DMS 273 treated with DMSO at 0.1 percent for 48 hours (cell line): ENCODE measurements at regions not wholly inside any gene's neighbourhood (a gene's known extent, or its start where the extent isn't known, plus 50 kb on each side); places are given as distances from the start of the nearest gene placed in this dataset.
"Not testable (repeated sequence)": the region's sequence is repeated elsewhere in the genome, so short reads cannot be mapped to it uniquely, and the experiment has no call there.

Experiments
- DNase-seq: peaks from one replicate; lab custom pipeline; 2025; lab: John Stamatoyannopoulos, UW

- no peak for DNase-seq
These were observed 96.5 kb downstream of the ING1 start for GRCh38 chr13:110809871-110810486.

GRCh38 chr13:110811008-110811720, 97.7 kb downstream of the ING1 start:
- no peak for DNase-seq

DNA sequence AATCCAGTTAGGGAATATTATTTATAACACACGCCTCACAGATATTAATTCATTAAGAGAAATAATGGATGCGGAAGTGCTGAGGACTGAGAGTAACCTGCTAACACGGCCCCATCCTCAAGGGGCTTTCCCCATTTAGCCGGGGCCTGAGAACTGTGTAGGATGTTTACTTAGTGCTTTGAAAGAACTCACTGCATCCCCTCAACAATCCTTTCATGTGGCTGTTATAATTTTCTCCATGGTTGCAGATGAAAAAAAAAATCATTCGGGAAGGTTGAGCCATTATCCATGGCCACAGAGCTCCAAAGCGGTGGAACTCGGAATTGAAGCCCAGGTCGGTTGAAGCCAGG, 98.2 kb downstream of the ING1 start:
- no peak for DNase-seq

GRCh38 chr13:110812121-110812868, 98.8 kb downstream of the ING1 start:
- no peak for DNase-seq

DNA sequence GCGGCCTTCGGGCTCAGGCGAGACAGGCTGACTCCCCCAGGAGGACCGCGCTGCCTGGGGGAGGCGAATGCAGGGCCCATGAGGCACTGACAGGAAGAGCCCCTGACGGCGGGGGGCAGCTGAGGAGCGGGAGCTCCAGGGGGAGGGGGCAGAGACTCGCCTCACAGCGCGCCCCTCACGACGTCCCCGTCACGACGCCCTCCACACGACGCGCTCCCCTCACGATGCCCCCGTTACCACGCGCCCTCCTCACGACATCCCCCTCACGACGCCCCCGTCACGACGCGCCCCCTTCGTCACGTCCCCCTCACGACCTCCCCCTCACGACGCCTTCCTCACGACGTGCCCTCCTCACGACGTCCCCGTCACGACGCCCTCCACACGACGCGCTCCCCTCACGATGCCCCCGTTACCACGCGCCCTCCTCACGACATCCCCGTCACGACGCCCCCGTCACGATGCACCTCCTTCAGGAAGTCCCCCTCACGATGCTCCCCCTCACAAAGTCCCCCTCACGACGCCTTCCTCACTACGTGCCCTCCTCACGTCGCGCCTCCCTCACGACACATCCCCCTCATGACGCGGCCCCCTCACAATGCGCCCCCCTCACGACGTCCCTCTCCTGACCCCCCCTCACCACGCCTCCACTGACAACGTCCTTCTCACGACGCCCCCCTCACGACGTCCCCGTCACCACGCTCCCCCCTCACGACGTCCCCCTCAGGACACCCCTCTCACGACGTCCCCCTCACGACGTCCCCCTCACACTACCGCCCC, 99.6 kb downstream of the ING1 start:
- no peak for DNase-seq

GRCh38 chr13:110813646-110814624, 100.4 kb downstream of the ING1 start:
- no peak for DNase-seq

DNA sequence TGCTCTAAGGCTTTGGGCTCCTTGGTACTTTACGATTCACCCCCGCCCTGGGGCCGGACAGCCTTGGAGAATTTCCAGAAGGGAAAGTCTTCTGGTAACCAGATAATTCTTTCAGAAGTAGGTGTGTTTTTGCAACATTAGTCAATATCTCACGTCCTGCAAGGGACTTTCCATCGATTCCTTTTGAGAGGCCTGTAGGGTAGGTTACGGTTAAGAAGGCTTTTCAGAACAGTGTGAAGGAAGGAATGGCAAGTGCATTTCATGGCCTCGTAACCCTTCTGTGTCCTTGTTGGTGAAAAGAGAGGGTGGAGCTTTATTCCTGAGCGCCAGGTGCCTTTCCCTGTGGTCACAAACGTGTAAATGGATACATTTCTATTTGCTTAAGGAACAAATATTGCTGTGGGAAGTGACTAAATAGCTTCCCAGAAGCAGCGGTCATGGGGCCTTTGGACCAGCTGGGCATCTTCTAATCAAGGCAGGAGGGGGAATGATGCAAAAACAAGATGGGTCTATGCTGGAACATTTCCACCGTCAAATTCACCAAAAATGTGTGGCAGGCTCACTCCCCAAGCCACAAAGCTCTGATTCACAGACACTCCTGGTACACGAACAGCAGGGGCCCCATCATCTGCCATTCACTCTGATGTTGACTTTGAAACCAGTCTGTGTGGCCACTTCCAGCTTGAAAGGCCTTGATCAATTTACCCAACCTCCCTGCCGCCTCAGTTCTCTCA, 99.2 kb downstream of the ANKRD10 start:
- DNase-seq = no peak

DNA sequence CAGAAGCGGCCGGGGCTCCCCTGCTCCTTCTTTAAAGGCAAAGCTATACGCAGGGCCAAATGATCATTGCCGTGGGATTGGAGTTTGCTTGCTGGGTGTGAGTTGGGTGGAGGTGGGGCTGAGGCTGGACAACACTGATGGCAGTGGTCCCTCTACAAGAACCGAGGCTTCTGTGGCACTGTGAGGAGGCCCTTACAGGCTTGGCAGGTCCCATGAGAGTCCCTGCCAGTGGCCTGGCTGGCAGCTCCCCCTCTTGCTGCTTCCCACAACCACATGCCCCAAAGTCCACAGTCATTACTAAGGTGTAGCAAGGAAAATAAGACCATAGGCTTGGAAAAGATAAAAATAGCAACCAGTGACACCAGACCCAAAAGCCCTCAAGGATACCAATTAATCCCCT, 98.4 kb downstream of the ANKRD10 start:
- DNase-seq = no peak

DNA sequence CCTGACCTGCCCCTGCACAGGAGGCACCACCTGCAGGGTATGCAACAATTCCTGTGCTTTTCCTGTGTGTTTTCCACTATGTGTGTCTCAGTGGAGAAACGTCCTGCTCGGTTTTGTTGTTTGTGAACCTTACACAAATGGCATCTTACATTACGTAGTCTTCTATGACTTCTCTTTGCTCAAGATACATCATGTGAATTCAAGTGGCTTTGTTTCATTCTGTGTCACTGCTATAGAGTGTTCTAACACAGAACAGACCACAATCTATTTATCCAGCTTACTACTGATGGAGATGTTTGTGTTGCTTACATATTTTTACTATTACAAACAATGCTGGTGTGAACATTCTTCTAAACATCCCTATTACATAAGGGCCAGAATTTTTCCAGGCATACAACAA, 97.7 kb downstream of the ANKRD10 start:
- DNase-seq = no peak

- DNase-seq = no peak
These were observed 96.1 kb downstream of the ANKRD10 start for GRCh38 chr13:110818747-110819146.

- peak; percentile 6 for DNase-seq
These were observed 95.5 kb downstream of the ANKRD10 start for GRCh38 chr13:110819203-110820014.

DNA sequence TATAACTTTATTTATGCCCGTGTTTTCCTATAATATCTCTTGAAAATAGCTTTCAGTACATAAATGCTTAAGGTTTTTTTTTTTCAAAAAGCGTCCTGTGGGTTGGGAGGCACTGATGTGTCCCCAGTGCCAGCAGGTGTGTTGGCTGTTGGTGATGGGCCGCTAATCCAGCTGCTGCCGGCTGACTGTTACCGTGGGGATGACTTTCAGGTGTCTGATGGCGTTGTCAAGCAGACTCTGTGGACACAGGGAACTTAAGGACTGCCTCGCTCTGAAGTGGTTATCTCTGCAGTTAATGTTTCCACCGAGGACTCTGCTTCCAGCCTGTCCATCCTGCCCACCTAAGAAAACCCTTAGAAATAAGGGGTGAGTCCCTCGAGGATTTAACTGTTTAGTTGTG, 94.5 kb downstream of the ANKRD10 start:
- DNase-seq = no peak

DNA sequence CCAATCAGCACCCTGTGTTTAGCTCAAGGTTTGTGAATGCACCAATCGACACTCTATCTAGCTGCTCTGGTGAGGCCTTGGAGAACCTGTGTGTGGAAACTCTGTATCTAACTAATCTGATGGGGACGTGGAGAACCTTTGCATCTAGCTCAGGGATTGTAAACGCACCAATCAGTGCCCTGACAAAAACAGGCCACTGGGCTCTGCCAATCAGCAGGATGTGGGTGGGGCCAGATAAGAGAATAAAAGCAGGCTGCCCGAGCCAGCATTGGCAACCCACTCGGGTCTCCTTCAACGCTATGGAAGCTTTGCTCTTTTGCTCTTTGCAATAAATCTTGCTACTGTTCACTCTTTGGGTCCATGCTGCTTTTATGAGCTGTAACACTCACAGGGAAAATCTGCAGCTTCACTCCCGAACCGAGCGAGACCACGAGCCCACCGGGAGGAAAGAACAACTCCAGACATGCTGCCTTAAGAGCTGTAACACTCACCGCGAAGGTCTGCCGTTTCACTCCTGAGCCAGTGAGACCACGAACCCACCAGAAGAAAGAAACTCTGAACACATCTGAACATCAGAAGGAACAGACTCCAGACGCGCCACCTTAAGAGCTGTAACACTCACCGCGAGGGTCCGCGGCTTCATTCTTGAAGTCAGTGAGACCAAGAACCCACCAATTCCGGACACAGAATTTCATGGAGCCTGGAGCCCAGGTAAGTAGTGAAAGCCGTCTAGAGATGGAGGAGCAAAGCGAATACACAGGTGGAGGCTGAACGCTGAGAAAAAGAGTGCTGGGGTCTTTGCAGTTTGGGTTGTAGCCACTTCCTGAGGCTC, 92.8 kb downstream of the ANKRD10 start:
- not testable (repeated sequence) for DNase-seq

DNA sequence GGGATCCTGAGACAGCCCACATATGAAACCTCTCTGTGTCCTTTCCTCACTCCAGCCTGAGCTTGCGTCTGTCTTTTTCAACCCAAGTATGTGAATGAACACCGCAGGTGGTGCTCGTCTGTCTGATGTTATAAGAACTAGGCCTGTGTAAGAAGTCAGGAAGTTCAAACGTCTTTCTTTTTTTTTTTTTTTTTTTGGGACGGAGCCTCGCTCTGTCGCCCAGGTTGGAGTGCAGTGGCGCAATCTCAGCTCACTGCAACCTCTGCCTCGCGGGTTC, 92.3 kb downstream of the ANKRD10 start:
- DNase-seq = no peak

GRCh38 chr13:110824702-110825300, 90.1 kb downstream of the ANKRD10 start:
- no peak for DNase-seq

DNA sequence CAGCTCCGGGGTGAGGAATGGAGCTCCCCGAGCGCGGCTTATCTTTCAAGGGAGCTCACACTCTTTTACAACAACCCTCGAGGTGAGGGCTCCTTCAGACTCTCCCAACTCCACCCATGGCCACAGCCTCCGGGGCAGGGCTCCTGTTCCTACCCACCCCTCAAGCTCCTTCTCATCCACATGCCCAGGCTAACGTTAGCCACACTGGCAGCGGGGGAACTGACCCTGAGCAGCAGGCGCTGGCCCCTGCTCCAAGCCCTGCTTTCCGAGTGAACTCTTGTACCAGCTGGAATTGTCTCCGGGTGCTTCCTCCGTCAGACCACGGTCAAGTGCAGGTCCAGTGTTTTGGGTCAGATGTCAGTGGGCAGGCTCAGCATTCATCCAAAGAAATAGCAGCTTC, 89.4 kb downstream of the ANKRD10 start:
- no peak for DNase-seq

DNA sequence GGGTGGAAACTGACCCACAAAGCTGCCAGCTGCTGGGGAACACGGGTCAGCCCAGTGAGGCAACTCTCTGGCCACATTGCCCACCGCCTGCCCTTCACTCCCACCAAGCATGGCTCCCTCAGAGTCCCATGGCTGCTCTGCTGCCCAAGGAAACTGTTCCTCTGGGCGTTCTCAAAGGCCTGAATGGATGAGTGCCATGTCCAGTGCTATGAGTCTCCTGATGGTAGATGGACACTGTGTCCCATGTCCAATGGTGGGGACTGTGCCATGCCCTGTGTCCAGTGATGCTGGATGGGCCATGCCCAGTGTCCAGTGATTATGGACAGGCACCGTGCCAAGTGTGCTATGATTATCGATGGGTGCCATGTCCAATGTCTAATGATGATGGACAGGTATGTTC, 88.8 kb downstream of the ANKRD10 start:
- no peak for DNase-seq

- no peak for DNase-seq
These were observed 87.8 kb downstream of the ANKRD10 start for GRCh38 chr13:110826861-110827672.
